SU-DHL-6 (cell line): ENCODE measurements at regions not wholly inside any gene's neighbourhood (a gene's known extent, or its start where the extent isn't known, plus 50 kb on each side); places are given as distances from the start of the nearest gene placed in this dataset.

ENCODE experiments used
- H2AFZ ChIP-seq: fragments of 200-600 bp; sonication (generic); 2 replicates; pipeline ENCODE4 v1.6.1; 2014; ENCODE audit warnings: low read depth, mild to moderate bottlenecking, moderate library complexity, mixed read lengths, antibody characterized with exemption, low read length; ENCODE audit not compliant: severe bottlenecking
- H3F3A ChIP-seq: fragments of 200-600 bp; shearing (Covaris generic); 2 replicates; pipeline ENCODE4 v1.6.0; 2016; ENCODE audit warnings: antibody characterized with exemption, mild to moderate bottlenecking; ENCODE audit not compliant: insufficient read depth
- H3K27ac ChIP-seq: fragments of 200-600 bp; sonication (generic); 2 replicates; pipeline ENCODE4 v1.5.1; 2016; ENCODE audit warnings: low read depth, mild to moderate bottlenecking, low read length, moderate library complexity, mixed read lengths
- H3K27me3 ChIP-seq: fragments of 200-600 bp; sonication (generic), shearing (Covaris generic); 2 replicates; pipeline ENCODE4 v1.6.0; 2014; ENCODE audit warnings: mild to moderate bottlenecking, low read length
- H3K36me3 ChIP-seq: fragments of 200-600 bp; sonication (generic); 2 replicates; pipeline ENCODE4 v1.6.1; 2014; ENCODE audit warnings: mild to moderate bottlenecking, low read length, mixed read lengths
- H3K4me2 ChIP-seq: fragments of 300-600, 200-600 bp; shearing (Covaris generic), sonication (generic); 2 replicates; pipeline ENCODE4 v1.6.0; 2014; ENCODE audit warnings: low read length, low read depth, mild to moderate bottlenecking; ENCODE audit not compliant: poor library complexity, severe bottlenecking
- H3K4me3 ChIP-seq: fragments of 200-600 bp; sonication (generic); 2 replicates; pipeline ENCODE4 v1.5.1; 2014; ENCODE audit warnings: antibody characterized with exemption, low read length, mild to moderate bottlenecking, mixed read lengths; ENCODE audit not compliant: insufficient read depth, poor library complexity, severe bottlenecking
- H3K79me2 ChIP-seq: fragments of 200-600 bp; sonication (generic); 2 replicates; pipeline ENCODE4 v1.6.1; 2014; ENCODE audit warnings: mild to moderate bottlenecking, low read length, moderate library complexity; ENCODE audit not compliant: insufficient read depth
- H3K9ac ChIP-seq: fragments of 200-600 bp; sonication (generic); 2 replicates; pipeline ENCODE4 v1.7.0; 2014; ENCODE audit warnings: mild to moderate bottlenecking, low read length
- H3K9me2 ChIP-seq: fragments of 200-600 bp; sonication (generic); replicated peaks from 2 replicates; pipeline ENCODE4 v1.6.1; 2014; ENCODE audit warnings: low read length; ENCODE audit not compliant: insufficient read depth
- H3K9me3 ChIP-seq: fragments of 200-600 bp; sonication (generic); 2 replicates; pipeline ENCODE4 v1.6.1; 2014; ENCODE audit warnings: low read length, mixed read lengths; ENCODE audit not compliant: insufficient read depth
- H4K20me1 ChIP-seq: fragments of 200-600 bp; sonication (generic); 2 replicates; pipeline ENCODE4 v1.6.1; 2014; ENCODE audit warnings: low read depth, mild to moderate bottlenecking, antibody characterized with exemption, low read length, moderate library complexity, mixed read lengths
- EZH2phosphoT487 ChIP-seq: fragments of 200-600 bp; sonication (generic), shearing (Covaris generic); conservative IDR thresholded peaks from 2 replicates; pipeline ENCODE4 v1.6.1; 2018; ENCODE audit warnings: mild to moderate bottlenecking, antibody characterized with exemption, low read length, moderate library complexity, mixed read lengths
- TF ChIP-seq, protein P1 (sequence below): fragments of 200-600 bp; sonication (generic); IDR thresholded peaks from one replicate; pipeline ENCODE4 v1.5.1; 2017; ENCODE audit warnings: antibody characterized with exemption, mild to moderate bottlenecking, low read length, moderate library complexity; ENCODE audit not compliant: insufficient read depth, poor library complexity, severe bottlenecking

DNA sequence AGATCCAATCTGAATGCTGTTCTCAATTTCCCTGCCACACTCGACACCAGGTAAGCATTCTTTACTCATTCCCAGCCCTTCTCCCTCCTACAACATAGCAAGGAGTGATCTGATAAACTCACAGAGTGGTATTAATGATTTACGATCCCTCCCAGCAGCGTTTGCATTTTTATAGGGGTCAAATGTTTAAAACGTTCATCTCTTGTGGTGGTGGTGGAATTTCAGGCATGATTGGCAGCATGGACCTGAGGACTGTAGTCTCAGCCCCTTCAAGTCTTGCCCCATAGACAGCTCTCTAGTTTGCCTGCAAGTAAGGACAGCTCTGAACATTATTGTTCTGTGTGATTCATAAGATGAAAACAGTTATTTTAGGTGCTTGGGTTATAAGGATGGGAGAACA is 565.7 kb downstream of the EFNB2 start:
- Histone ChIP-seq H3K4me3 (no peak overlapping the region), H3K9ac (no peak overlapping the region), H3K79me2 (no peaks in the 10 kb centered on the region), H3K36me3 (no peaks in the 10 kb centered on the region), H3K27ac (no peak overlapping the region), H3F3A (no peaks in the 10 kb centered on the region), H3K4me2 (no peak overlapping the region), H2AFZ (no peak overlapping the region), H4K20me1 (no peaks in the 10 kb centered on the region), H3K27me3 (no peaks in the 10 kb centered on the region), H3K9me2 (no peaks in the 10 kb centered on the region), H3K9me3 (no peaks in the 10 kb centered on the region)
- TF ChIP-seq, protein P1, sequence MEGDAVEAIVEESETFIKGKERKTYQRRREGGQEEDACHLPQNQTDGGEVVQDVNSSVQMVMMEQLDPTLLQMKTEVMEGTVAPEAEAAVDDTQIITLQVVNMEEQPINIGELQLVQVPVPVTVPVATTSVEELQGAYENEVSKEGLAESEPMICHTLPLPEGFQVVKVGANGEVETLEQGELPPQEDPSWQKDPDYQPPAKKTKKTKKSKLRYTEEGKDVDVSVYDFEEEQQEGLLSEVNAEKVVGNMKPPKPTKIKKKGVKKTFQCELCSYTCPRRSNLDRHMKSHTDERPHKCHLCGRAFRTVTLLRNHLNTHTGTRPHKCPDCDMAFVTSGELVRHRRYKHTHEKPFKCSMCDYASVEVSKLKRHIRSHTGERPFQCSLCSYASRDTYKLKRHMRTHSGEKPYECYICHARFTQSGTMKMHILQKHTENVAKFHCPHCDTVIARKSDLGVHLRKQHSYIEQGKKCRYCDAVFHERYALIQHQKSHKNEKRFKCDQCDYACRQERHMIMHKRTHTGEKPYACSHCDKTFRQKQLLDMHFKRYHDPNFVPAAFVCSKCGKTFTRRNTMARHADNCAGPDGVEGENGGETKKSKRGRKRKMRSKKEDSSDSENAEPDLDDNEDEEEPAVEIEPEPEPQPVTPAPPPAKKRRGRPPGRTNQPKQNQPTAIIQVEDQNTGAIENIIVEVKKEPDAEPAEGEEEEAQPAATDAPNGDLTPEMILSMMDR = no peak
- TF ChIP-seq EZH2phosphoT487 = no peak

DNA sequence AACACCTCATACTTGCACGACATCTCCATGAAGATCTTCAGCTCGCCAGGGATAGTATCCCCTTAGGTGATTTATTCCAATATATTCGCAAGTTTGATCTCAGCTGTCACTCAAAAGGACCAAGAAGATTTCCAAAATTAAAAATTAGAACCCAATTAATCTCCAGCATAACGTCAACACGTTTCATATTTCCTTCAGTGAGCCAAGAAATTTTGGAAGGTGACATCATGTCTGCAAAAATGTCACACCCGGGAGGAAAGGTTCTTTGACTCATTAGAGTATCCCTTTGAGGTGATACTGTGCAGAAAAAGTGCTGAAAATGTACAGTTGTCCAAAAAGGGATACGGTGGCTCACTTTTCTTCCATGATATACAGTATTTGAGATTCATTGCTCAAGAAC is 569.6 kb downstream of the EFNB2 start:
- Histone ChIP-seq H3K9me2 (no peaks in the 10 kb centered on the region), H2AFZ (no peak overlapping the region), H3K4me3 (no peak overlapping the region), H3K27ac (no peak overlapping the region), H3K9me3 (no peaks in the 10 kb centered on the region), H3K79me2 (no peaks in the 10 kb centered on the region), H3F3A (no peaks in the 10 kb centered on the region), H4K20me1 (no peaks in the 10 kb centered on the region), H3K4me2 (no peak overlapping the region), H3K9ac (no peak overlapping the region), H3K36me3 (no peaks in the 10 kb centered on the region), H3K27me3 (no peaks in the 10 kb centered on the region)
- TF ChIP-seq, protein P1 = no peak
- TF ChIP-seq EZH2phosphoT487 = no peak

DNA sequence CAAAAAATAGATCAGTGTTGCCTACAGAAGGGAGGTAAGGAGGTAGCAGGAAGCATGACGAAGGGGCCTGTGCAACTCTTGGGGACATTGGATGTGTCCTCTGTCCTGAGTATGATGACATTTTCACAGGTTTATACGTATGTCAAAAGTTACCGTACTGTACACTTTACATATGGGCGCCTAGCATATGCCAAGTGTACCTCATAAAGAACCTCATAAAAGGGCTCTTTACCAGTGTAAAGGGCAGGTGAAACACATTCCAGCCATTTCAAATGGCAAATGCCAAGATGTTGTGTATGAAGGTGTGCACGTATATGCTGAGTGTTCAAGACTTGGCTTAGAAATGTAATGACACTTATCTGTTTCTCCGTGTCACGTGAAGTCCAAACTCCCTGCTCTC is 573.4 kb downstream of the EFNB2 start:
- Histone ChIP-seq H2AFZ (no peak overlapping the region), H3K27ac (no peak overlapping the region), H4K20me1 (no peaks in the 10 kb centered on the region), H3K27me3 (no peaks in the 10 kb centered on the region), H3K4me3 (no peak overlapping the region), H3K9me3 (no peaks in the 10 kb centered on the region), H3K9me2 (no peaks in the 10 kb centered on the region), H3K4me2 (no peak overlapping the region), H3F3A (no peaks in the 10 kb centered on the region), H3K9ac (no peak overlapping the region), H3K79me2 (no peaks in the 10 kb centered on the region), H3K36me3 (no peaks in the 10 kb centered on the region)
- no peak for TF ChIP-seq EZH2phosphoT487
- TF ChIP-seq, protein P1 = no peak
